NCI-H1417 treated with DMSO at 0.1 percent for 48 hours (cell line): ENCODE measurements at regions not wholly inside any gene's neighbourhood (a gene's known extent, or its start where the extent isn't known, plus 50 kb on each side); places are given as distances from the start of the nearest gene placed in this dataset.

Experiments used
- DNase-seq: peaks from one replicate; lab custom pipeline; 2025; lab: John Stamatoyannopoulos, UW

DNA sequence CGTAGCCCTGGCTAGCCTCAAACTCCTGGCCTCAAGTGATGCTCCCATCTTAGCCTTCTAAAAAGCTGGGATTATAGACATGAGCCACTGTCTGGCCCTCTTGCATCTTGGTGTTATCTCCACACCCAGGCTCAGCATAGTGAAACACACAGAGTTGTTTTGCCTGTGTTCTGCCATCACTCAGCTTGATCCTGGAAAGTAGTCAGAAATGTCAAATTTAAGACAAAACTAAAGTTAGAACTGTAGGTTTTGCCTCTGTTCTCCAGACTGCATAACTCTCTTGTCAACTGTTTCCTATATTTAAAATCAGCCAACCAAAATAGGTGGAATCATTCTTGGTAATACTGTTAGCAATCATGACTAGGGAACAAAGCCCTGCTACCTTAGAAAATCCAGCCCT lies 72.1 kb upstream of the GULP1 start:
- DNase-seq, result no peak

DNA sequence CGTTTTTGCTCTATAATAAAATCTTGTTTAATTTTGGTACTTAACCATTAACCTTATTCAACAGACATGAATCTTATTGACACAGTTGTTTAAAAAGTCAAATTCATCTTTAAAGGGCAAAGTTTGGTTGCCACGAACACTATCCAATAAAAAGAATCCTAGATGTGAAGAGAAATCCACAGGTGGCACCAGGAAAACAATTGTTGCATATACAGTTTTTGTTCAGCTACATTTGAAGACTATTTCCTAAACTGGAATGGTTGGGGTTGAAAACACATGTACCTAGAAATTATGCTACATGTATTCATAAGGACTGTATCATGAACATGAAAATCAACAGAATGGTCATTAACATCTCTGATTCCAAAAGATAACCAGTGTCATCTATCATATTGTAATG lies 71.1 kb upstream of the GULP1 start:
- DNase-seq, result no peak

DNA sequence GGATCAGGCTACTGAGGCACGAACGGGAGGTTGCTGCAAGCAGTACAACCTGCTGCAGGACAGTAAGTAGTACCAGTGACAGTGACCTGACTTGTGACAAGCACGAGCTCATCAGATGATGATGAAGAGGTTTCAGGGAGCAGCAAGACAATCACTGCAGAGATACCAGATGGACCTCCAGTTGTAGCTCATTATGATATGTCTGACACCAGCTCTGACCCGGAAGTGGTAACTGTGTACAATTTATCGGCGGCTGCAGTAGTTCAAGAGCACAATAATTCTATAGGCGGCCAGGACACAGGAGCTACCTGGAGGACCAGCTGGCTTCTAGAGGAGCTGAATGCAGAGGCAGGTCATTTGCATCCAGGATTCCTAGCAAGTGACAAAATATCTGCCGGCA lies 64.0 kb upstream of the GULP1 start:
- no peak for DNase-seq

DNA sequence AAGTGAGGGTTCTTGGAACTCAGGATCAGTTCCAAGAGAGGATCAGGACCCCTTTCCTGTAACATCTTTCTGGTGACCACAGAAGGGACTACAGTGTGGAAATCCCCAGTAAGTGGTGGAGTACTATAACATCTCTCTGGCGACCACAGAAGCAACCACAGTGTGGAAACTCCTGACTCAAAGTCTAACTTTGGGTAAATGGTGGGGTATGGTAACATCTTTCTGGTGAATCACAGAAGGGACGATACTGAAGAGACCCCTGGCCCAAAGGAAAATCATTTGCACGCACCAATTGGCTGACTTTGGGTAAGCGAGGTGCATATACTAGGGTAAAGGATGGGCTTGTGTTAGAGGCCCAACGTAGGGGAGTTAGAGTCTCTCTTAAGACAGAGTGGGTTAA lies 56.3 kb upstream of the GULP1 start:
- no peak for DNase-seq

DNA sequence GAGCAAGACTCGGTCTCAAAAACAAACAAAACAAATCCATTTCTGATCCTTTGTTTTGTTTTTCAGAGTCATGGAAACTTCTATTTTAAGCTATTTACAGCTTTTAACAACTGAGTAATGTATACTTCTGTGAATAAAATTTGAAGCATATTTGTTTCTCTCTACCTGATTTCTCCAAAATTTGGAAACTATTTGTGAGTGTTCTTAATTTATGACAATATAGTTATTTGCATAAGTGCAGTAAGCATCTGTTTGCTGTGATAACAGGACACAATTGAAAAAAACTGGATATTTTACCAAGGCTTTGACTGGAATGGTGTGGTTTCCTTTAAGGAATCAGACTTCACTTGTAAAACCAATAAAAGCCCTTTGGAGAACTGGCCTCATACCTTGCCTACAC lies 53.3 kb upstream of the GULP1 start:
- no peak for DNase-seq
